ENCODE measurements at regions not wholly inside any gene's neighbourhood (a gene's known extent, or its start where the extent isn't known, plus 50 kb on each side); places are given as distances from the start of the nearest gene placed in this dataset.

DNA sequence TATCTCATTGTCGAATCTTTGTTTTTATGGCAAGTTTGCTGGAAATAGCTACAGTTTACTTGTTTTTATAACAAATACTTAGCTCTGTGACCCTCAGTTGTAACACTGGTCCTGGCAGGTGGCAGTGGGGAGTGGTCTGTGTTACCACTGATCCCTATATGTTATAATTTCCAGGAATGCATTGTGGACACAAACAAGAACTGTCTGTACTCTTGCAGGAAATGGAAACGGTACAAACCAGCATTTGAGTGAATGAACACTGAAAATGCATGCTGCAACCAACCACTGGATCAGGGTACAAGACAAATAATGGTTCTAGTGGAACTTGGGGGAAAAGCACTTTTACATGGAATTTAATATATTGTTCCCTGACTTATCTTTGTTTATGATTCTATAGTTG is 66.5 kb upstream of the PJA2 start:
- no peak for DNase-seq (ENCODE audit: low read depth in 4 of 4, low spot score in 3 of 4)

DNA sequence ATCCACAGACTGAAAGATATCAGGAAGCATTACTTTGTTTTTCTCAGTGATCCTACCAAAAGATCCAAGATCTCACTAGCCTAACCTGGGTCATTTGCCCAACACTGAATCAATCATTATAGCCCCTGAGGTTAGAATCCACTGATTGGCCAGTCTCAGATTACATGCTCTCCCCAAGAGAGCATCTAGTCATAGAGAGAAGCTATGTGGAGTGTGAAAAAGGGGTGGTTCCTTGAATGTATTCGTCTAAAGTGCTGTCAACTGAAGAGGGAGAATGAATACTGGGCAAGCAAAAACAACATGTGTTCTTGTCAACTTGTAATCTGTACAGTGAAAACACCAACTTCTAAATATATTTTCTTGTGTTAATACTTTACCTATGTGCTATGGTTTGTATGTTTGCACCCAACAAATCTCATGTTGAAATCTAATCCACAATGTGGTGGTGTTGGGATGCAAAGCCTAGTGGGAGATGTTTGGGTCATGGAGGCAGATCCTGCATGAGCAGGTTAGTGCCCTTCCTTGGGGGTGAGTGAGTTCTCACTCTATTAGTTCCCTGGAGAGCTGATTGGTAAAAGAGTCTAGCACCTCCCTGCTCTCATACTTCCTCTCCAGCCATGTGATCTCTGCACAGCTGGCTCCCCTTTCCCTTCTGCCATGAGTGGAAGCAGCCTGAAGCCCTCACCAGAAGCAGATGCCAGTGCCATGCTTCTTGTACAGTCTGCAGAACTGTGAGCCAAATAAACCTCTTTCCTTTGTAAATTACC is 60.3 kb upstream of the PJA2 start:
- DNase-seq (ENCODE audit: low read depth in 4 of 4, low spot score in 3 of 4), result no peak

GRCh38 chr5:109468737-109469420 is 59.1 kb upstream of the PJA2 start:
- peak; percentile 90 to 94 (median 94) for DNase-seq (ENCODE audit: low read depth in 4 of 4, low spot score in 3 of 4)

DNA sequence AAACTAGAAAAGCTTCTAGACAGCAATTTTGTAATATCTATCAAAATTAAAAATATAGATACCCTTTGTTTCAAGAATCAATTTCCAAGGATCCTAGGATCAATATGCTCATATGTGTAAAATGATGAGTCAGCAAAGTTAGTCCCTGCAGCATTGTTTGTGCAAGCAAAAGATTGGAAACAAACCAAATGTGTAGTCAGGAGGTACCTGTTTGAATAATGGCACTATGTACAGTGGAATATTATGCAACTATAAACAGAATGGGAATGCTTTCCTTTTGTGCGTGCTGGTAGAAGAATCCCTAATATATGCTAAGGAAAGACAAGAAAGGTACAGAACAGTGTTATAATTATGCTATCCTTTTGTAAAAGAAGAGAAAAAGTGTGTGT is 58.5 kb upstream of the PJA2 start:
- no peak for DNase-seq (ENCODE audit: low read depth in 4 of 4, low spot score in 3 of 4)

DNA sequence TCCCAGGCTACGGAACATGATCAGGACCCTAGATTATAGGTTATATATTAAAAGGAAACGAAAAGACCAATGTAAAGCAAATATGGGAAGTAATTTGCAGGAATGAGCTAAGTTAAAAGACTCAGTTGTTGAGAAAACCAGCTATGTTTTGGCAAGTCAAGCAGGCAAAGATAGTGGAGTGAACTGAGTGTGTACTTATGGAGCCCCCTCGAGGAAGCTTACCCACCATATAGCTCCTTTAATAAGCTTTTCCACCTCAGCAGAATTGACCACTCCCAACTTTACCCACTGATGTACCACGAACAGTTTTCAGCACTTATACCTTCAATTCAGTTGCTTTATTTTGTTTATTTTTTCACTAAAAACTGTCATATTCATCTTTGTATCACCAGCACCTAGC is 57.3 kb upstream of the PJA2 start:
- no peak for DNase-seq (ENCODE audit: low read depth in 4 of 4, low spot score in 3 of 4)

Data from left renal pelvis (tissue), 4 donors.